Small intestine (tissue), 7 donors: ENCODE measurements at regions not wholly inside any gene's neighbourhood (a gene's known extent, or its start where the extent isn't known, plus 50 kb on each side); places are given as distances from the start of the nearest gene placed in this dataset.
A peak's percentile ranks its signal among the peaks of the same experiment; 100 is the strongest.

Experiments used
- DNase-seq, 2 donors: peaks; one replicate each; pipeline versions ENCODE4 v3.0.0 to v3.0.0-alpha.2; 2013
- FAIRE-seq: peaks from 2 replicates; lab custom pipeline; 2012; peaks lifted over from hg19 to GRCh38; lab: Jason Lieb, UNC
- H3K27ac ChIP-seq, 3 donors: one replicate each; pipeline ENCODE4 v1.5.1; 2013; ENCODE audit warnings: low read length in 2 of 3, mild to moderate bottlenecking in 2 of 3, control low read depth in 1 of 3, inconsistent platforms in 1 of 3, low read depth in 1 of 3, moderate library complexity in 1 of 3
- H3K27me3 ChIP-seq, 3 donors: one replicate each; pipeline ENCODE4 v1.6.1; 2013; ENCODE audit warnings: low read length in 3 of 3, inconsistent platforms in 1 of 3; ENCODE audit not compliant: control insufficient read depth in 3 of 3, insufficient read depth in 3 of 3
- H3K36me3 ChIP-seq, 3 donors: one replicate each; pipeline ENCODE4 v1.6.1; 2013; ENCODE audit warnings: low read length in 3 of 3, inconsistent platforms in 1 of 3, low read depth in 1 of 3, mild to moderate bottlenecking in 1 of 3, moderate library complexity in 1 of 3; ENCODE audit not compliant: control insufficient read depth in 3 of 3, insufficient read depth in 2 of 3
- H3K4me1 ChIP-seq, 3 donors: one replicate each; pipeline ENCODE4 v1.6.1; 2013; ENCODE audit warnings: low read length in 2 of 3, inconsistent platforms in 1 of 3, low read depth in 1 of 3, mild to moderate bottlenecking in 1 of 3, moderate library complexity in 1 of 3; ENCODE audit not compliant: control insufficient read depth in 3 of 3, insufficient read depth in 2 of 3
- H3K4me3 ChIP-seq, 3 donors: one replicate each; pipeline ENCODE4 v1.5.1; 2013; ENCODE audit warnings: low read length in 3 of 3, control low read depth in 1 of 3, inconsistent platforms in 1 of 3, low read depth in 1 of 3, mild to moderate bottlenecking in 1 of 3, moderate library complexity in 1 of 3
- H3K9me3 ChIP-seq, 2 donors: one replicate each; pipeline ENCODE4 v1.6.1; 2013; ENCODE audit warnings: low read depth in 1 of 2, low read length in 1 of 2; ENCODE audit not compliant: control insufficient read depth in 2 of 2, insufficient read depth in 1 of 2
- WGBS, 3 donors: extraction: QIAGEN DNeasy Blood & Tissue Kit; methylation state at CpG; one replicate each; pipeline ENCODE4 v1.1.7; 2013; 5-methylcytosine and 5-hydroxymethylcytosine counted together
- donor health status: healthy with polysubstance abuse.
- donor health status: control.
- donor health status: control.
- donor health status: Bipolar disorder and iron deficiency.
- donor health status: healthy.

GRCh38 chr7:123308254-123308951 lies 108.6 kb upstream of the SLC13A1 start:
- DNase-seq (no peak), FAIRE-seq (no peak)
- Histone ChIP-seq H3K27ac (no peak overlapping the region), H3K36me3 (no peaks in the 10 kb centered on the region), H3K4me3 (no peak overlapping the region), H3K4me1 (no peaks in the 10 kb centered on the region), H3K27me3 (no peaks in the 10 kb centered on the region), H3K9me3 (no peaks in the 10 kb centered on the region)
- WGBS, 3 donors: 72 to 83% (median 74%) methylated on average over 2 of the region's 2 CpGs

GRCh38 chr7:123305840-123306375 lies 106.1 kb upstream of the SLC13A1 start:
- WGBS, 3 donors: 26 to 48% (median 29%) methylated on average over 2 of the region's 2 CpGs
- FAIRE-seq: no peak

GRCh38 chr7:123303926-123304325 lies 104.2 kb upstream of the SLC13A1 start:
- H3K27ac ChIP-seq: no peak overlapping the region
- no peaks in the 10 kb centered on the region for H3K36me3 ChIP-seq
- DNase-seq (no peak), FAIRE-seq (no peak)
- no peak overlapping the region for H3K4me3 ChIP-seq
- no peaks in the 10 kb centered on the region for H3K9me3 ChIP-seq
- H3K4me1 ChIP-seq: no peaks in the 10 kb centered on the region
- 73 to 84% (median 74%) methylated on average over 1 of the region's 1 CpG for WGBS, 3 donors
- H3K27me3 ChIP-seq: no peaks in the 10 kb centered on the region

More at GRCh38 chr7:123305840-123306375, 106.1 kb upstream of the SLC13A1 start:
- peak in 1 of 2 donors; percentile 32 for DNase-seq
- Histone ChIP-seq H3K4me1 (no peaks in the 10 kb centered on the region), H3K4me3 (no peak overlapping the region), H3K36me3 (no peaks in the 10 kb centered on the region), H3K9me3 (no peaks in the 10 kb centered on the region), H3K27ac (no peak overlapping the region), H3K27me3 (no peaks in the 10 kb centered on the region)

GRCh38 chr7:123296965-123297364 lies 97.2 kb upstream of the SLC13A1 start:
- Histone ChIP-seq H3K36me3 (no peaks in the 10 kb centered on the region), H3K4me3 (no peak overlapping the region), H3K27ac (no peak overlapping the region), H3K9me3 (no peaks in the 10 kb centered on the region), H3K27me3 (no peaks in the 10 kb centered on the region), H3K4me1 (no peaks in the 10 kb centered on the region)
- no peak for DNase-seq
- no peak for FAIRE-seq
- 87 to 94% (median 87%) methylated on average over 4 of the region's 4 CpGs for WGBS, 3 donors

GRCh38 chr7:123293710-123294109 lies 93.9 kb upstream of the SLC13A1 start:
- DNase-seq: no peak
- FAIRE-seq: no peak
- no peaks in the 10 kb centered on the region for H3K4me1 ChIP-seq
- H3K27me3 ChIP-seq: no peaks in the 10 kb centered on the region
- H3K9me3 ChIP-seq: no peaks in the 10 kb centered on the region
- 67 to 85% (median 72%) methylated on average over 2 of the region's 2 CpGs for WGBS, 3 donors
- no peak overlapping the region for H3K27ac ChIP-seq
- no peaks in the 10 kb centered on the region for H3K36me3 ChIP-seq
- no peak overlapping the region for H3K4me3 ChIP-seq

GRCh38 chr7:123292227-123292626 lies 92.5 kb upstream of the SLC13A1 start:
- no peak for FAIRE-seq
- DNase-seq: peak in 1 of 2 donors; percentile 11
- no peaks in the 10 kb centered on the region for H3K9me3 ChIP-seq
- WGBS, 3 donors: 62 to 76% (median 76%) methylated on average over 1 of the region's 1 CpG
- H3K36me3 ChIP-seq: no peaks in the 10 kb centered on the region
- H3K27me3 ChIP-seq: no peaks in the 10 kb centered on the region
- H3K4me3 ChIP-seq: no peak overlapping the region
- no peak overlapping the region for H3K27ac ChIP-seq
- H3K4me1 ChIP-seq: no peaks in the 10 kb centered on the region

GRCh38 chr7:123289200-123289599 lies 89.4 kb upstream of the SLC13A1 start:
- no peaks in the 10 kb centered on the region for H3K36me3 ChIP-seq
- no peaks in the 10 kb centered on the region for H3K4me1 ChIP-seq
- no peaks in the 10 kb centered on the region for H3K27me3 ChIP-seq
- FAIRE-seq (no peak), DNase-seq (no peak)
- H3K9me3 ChIP-seq: no peaks in the 10 kb centered on the region
- H3K4me3 ChIP-seq: no peak overlapping the region
- no peak overlapping the region for H3K27ac ChIP-seq

- no peaks in the 10 kb centered on the region for H3K4me1 ChIP-seq
- 61 to 83% (median 73%) methylated on average over 7 of the region's 7 CpGs for WGBS, 3 donors
- no peaks in the 10 kb centered on the region for H3K9me3 ChIP-seq
- no peak overlapping the region for H3K4me3 ChIP-seq
- no peak overlapping the region for H3K27ac ChIP-seq
- no peak for FAIRE-seq
- DNase-seq: no peak
- H3K36me3 ChIP-seq: no peaks in the 10 kb centered on the region
- H3K27me3 ChIP-seq: no peaks in the 10 kb centered on the region
Measured at GRCh38 chr7:123285076-123285700, 85.4 kb upstream of the SLC13A1 start.
